Eye (tissue), 1 donor: ENCODE measurements at regions not wholly inside any gene's neighbourhood (a gene's known extent, or its start where the extent isn't known, plus 50 kb on each side); places are given as distances from the start of the nearest gene placed in this dataset.

Source experiments
- DNase-seq: peaks from one replicate; pipeline ENCODE4 v3.0.0-alpha.2; 2015

DNA sequence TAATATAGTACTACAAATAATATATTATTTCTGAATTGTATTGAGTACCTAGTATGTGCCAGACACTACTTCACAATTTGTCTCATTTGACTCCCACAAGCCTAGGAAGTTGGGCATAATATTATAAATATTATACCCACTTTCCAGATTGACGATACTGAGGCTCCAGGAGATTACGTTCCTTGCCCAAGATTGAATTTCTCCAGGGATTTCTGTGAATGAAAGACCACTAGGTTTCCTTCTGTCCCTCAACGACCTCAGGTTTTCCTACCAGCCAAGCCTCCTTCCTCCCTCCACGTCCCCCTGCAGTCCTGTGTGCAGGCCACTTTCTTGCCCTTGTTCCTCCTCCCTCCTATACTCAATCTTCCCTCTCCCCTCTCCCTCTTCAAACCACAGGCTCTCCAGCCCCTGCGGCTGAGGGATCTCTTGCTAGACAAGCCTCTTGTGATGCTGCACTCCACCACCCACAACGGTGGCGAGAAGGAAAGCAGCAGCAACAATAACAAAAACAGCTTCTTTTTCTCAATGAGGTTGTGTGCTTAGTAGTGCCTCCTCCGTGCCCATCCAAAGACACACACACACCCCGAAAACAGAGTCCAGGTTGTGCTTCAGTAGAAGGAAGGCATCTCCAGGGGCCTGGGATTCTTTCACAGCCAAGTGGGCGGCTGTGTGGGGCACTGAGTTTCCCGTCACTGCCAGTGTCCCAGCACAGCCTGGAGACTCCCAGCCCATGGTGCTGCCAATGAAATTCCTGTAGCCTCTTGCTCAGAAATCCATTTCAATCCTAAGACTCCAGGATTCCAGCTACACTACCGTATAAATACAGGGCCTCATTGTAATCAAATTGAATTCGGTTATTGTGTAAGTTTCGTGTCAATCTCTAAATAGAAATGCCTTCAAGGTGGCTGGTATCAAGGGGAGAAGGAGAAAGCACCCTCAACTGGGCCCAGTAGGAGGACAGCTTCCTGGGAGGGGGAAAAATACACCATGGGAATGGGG is 94.4 kb downstream of the NCR2 start:
- DNase-seq = no peak

DNA sequence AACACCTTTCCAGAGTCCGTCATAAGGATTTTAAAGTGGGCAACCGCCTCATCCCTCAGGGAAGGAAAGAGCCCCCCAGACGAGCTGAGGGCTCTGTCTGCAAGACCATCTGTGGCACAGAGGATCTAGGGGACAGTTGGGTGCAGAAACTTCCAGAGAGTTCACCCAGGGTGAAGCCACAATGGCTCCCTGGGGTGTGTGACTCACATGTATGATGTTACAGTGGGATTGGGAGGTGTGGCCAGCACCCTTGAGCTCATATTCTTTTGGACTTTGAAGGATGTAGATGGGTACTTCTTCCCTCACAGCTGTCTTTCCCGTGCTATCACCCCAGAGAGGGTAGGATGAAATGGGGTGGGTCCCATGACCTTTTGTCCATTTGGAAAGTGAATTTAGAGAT is 95.5 kb downstream of the NCR2 start:
- no peak for DNase-seq

- DNase-seq = no peak
These were observed 96.9 kb downstream of the NCR2 start for GRCh38 chr6:41432280-41432679.

- DNase-seq = no peak
These were observed 99.5 kb downstream of the NCR2 start for GRCh38 chr6:41434803-41435481.

- no peak for DNase-seq
These were observed 102.2 kb downstream of the NCR2 start for GRCh38 chr6:41437604-41438003.

DNA sequence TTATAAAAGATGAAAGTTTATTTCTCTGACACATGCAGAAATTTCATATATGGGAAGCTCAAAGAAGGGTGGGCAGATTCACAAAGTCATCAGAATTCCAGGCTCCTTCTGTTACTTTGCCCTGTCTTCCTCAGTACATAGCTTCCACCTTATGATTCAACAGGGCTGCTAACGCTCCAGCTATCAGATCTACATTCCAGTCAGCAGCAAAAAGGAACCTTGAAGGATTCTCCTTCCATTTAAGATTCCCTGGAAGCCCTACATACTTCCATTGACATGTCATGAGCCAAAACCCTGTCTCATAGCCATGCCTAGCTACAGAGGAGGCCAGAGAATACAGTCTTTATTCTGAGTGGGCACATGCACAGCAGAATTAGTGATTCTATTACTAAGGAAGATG is 103.3 kb downstream of the NCR2 start:
- no peak for DNase-seq

GRCh38 chr6:41439524-41440418 is 104.4 kb downstream of the NCR2 start:
- no peak for DNase-seq

- no peak for DNase-seq
These were observed 105.2 kb upstream of the FOXP4 start for GRCh38 chr6:41440958-41441357.

DNA sequence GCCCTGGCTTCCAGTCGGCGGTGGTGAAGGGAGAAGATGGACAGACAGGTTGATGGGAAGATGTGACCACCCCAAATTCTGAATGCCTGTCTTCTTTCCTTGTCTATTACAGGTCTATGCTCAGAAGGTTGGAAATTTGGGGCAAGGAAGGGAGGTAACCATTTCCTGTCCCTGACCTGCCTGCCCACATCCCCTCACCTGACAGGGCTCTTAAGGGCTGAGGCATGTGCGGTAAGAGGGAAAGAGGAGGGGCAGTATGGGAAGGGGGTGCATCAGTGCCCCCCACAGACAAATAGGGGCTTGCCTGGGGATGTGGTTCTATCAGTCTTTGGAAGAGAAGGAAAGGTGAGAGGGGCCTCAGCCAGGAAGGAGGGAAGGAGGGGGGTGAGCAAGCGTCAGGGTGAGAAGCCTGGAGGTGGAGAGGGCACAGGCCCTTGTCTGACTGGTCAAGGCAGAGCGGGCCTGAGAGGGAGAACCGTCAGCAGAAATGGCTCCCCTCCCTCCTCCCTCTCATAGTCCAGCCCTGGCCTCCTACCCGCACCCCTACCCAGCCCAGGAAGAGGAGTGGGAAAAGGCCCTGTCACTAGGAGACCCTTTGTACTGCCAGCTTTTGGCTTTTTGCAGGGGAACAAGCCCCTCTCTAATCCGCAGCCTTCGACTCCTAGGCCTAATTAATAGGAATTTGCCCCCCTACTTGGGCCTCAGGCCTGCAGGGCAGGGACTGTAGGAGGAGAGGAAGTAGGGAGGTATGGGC is 104.4 kb upstream of the FOXP4 start:
- peak; percentile 76 for DNase-seq

- no peak for DNase-seq
These were observed 103.9 kb upstream of the FOXP4 start for GRCh38 chr6:41442352-41442672.

GRCh38 chr6:41442800-41443501 is 103.2 kb upstream of the FOXP4 start:
- peak; percentile 90 for DNase-seq

DNA sequence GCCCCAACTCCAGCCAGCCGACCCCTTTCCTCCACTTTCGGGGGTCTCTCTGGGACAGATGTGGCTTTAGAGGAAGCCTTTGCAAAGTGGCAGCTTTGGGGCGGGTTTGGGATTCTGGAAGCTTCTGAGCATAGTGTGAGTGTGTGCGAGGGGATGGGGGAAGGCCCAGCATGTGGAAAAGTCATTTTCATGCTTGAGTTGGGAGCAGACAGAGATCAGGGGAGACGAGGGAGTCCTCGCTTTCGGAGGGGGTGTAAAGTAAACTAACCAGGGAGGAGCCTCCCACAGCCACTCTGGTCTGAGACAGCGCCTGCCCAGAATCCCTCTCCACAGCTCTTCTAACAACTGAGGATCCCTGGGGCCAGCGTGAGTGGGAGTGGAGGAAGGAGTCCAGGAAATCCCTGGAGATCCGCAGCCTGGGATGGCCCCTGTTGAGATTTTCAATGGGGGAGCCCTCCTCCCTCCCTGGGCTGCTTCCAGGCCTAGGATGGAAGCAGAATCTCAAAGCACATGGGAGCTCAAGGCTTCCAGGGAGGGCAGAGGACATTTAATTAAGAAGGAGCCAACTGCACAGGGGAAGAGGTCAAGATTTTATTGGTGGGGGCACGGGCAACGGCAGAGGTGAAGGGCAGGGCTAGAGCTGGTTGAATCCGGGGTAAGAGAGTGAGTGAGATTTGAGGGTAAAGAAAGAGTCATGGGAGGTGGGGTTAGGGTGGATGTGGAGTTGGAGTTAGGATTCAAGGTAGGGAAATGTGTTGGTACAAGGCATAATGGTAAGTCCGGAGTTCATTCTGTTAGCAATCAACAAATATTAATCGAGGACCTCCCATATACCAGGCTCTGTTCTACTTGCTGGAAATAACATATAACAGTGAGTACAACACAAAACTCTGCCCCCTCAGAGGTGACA is 102.3 kb upstream of the FOXP4 start:
- peak; percentile 85 for DNase-seq

- DNase-seq = peak; percentile 79
These were observed 100.9 kb upstream of the FOXP4 start for GRCh38 chr6:41445261-41445660.

- no peak for DNase-seq
These were observed 100.0 kb upstream of the FOXP4 start for GRCh38 chr6:41446132-41446531.

DNA sequence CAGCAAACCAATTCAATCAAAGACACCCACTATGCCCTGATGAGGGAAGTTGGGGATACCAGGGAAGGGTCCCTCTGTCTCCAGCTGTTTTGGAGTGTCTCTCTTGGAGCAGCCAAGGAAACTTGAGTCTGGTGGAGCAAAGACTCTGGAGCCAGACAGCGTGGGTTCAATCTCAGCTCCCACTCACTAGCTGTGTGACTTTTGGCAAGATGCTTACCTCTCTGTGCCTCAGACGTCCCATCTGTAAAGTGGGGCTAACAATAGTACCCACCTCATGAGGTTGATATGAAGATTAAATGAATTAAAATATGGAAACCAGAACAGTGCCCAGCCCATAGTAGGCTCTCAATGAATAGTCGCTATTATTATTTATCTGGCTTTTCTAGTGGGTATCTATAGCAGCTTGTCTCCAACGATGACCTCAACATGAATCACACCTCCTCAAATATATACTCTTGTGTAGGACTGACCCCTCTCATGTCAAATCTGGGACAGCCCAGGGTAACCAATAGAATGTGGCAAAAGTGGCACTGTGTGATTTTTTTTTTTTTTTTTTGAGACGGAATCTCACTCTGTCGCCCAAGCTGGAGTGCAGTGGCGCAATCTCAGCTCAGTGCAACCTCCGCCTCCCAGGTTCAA is 99.2 kb upstream of the FOXP4 start:
- DNase-seq = no peak

GRCh38 chr6:41448256-41448655 is 97.9 kb upstream of the FOXP4 start:
- DNase-seq = no peak

- peak; percentile 74 for DNase-seq
These were observed 96.6 kb upstream of the FOXP4 start for GRCh38 chr6:41449399-41450245.

DNA sequence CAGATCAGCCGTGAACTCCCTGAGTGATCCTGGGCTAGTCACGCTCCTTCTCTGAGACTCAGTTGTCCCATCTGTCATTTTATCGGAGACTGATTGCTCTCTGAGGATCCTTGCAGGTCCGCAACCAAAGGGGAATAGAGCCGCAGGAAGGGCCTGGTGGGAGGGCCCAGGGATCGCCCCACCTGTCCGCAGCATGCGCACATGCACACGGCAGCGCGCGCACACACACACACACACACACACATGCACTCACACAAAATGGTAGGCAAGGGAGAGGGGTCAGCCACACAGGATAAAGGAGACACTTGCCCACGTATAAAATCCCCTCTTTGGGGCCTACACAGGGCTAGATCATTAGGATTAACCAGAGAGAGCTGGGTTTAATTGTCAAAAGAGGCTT is 95.6 kb upstream of the FOXP4 start:
- no peak for DNase-seq

DNA sequence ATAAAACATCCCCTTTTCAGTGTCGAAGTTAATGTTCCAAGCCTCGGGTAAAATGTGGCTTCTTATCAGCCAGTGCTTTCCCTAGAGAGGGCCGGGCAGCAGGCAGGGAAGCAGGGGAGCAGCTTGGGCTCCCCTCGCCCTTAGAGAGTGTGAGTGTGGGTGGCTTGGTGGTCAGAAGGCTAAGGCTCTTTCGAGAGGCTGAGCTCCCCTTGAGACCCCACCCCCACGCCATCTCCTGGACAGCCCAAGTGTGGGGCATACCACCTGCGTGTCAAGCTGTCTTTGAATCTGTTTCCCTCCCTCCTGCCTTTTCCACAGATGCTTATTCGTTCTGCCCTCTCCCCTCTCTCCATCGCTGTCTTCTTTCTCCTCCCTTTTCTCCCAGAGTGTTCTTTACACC is 95.1 kb upstream of the FOXP4 start:
- no peak for DNase-seq
